HG03060 (cell line): ENCODE measurements at regions not wholly inside any gene's neighbourhood (a gene's known extent, or its start where the extent isn't known, plus 50 kb on each side); places are given as distances from the start of the nearest gene placed in this dataset.
"Not testable (repeated sequence)": the region's sequence is repeated elsewhere in the genome, so short reads cannot be mapped to it uniquely, and the experiment has no call there.

Experiments used
- ATAC-seq: cut with Tn5 transposase; IDR thresholded peaks from one replicate; pipeline ENCODE4 v1.9.1; 2021; ENCODE audit warnings: low read depth, moderate number of reproducible peaks; ENCODE audit not compliant: unreplicated experiment

DNA sequence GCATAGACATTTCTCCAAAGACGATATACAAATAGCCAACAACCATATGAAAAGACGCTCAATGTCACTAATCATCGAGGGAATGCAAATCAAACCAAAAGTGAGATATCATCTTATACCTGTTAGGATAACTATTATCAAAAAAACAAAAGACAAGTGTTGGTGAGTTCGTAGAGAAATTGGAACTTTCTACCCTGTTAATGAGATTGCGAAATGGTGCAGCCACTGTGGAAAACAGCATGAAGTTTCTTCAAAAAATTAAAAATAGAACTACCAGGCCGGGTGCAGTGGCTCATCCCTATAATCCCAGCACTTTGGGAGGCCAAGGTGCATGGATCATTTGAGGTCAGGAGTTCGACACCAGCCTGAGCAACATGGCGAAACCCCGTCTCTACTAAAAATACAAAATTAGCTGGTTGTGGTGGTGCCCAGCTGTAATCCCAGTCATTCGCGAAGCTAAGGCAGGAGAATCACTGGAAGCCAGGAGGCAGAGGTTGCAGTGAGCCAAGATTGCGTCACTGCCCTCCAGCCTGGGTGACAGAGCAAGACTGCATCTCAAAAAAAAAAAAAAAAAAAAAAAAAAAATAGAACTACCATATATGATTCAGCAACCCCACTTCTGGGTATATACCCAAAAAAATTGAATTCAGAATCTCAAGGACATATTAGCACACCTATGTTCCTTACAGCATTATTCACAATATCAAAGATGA is 170.0 kb upstream of the ZNF184 start:
- no peak for ATAC-seq

DNA sequence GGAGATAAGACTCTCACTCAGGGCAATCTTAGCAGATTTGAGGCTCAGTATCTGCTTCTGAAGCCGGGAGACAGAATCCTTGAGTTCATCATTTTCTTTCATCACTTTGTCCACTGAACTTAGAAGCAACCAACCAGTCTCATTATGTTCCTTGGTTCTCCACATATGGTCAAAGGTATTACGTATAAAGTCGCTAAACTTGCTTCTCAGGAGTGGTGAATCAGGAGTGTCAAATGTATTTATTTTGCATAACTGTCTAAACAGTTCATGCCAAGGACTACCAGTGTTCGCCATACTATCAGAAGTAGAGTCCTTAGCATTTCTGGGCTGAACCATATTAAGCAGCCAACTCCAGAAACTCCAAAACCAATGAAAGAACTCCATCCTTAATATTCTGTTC is 163.0 kb upstream of the ZNF184 start:
- not testable (repeated sequence) for ATAC-seq

DNA sequence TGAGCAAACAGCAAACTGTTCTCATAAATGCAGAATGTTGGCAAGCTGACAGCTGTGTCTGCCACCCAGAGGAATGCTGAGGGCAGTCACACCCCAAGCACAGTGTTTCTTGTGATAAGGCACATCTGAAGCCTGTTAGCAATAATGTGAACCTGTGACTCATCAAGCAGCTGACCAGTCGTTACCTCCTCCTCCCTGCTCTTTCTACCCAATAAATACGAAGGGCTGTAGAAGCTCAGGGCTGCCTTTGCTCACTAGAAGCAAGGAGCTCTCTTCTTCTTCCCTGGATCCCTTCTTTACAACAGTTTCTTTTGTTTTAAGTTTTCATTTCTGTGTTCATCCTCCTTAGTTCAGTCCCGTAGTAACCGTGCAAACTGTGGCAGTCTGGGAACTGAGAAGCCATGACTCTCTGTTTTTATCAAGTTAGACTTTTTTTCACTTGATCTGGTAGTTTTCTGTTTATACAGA is 160.3 kb upstream of the ZNF184 start:
- not testable (repeated sequence) for ATAC-seq

DNA sequence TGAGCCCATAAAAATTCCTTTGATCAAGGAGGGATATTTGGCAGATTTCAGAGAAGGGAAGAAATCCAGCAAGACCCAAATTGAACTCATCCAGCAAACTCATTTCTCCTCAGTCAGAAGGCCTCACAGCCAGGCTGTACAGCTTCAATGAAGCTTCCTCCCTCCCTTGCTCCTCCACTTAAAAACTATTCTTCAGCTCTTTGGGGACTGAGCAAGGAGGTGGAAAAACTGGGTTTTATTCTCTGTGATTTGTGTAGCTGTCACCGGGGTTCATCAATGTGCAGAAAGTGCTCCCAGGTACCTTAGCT is 158.7 kb upstream of the ZNF184 start:
- ATAC-seq = no peak

DNA sequence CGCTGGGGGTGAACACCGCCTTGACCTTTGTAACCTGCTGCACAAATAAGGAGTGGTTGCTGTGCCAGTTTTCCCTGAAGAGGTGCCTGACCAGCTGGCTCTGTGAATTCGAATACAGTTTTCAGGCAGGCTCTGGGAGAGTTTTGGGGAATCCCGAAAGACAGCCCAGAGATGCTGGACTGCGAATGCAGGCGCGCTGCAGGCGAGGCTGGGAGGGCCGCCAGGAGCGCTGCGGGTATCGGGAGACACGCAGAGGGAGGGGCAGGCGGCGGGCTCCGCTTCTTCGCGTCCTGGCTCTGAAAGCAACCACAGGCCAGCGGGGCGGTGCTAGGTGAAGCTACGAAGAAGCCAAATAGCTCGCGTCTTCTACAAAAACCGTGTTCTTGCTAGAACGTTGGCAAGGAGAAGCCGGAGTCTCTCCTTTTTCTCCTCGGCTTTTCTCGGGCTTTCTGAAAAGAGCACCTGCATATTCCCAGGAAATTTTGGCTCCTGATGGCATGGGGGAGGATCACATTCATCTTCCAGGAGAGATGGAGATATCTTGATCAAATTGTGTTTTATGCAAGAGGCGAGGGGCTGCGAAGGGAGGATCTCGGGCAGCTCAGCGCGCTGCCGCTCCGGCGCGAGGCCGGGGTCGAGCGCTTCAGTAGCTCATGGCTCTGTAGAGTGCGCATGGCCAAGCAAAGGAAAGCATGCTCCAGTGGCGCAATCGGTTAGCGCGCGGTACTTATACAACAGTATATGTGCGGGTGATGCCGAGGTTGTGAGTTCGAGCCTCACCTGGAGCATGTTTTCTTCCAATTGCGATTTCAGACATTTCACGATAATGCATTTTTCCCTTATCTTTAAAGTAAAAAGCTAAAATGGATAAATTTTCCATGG is 158.1 kb upstream of the ZNF184 start:
- ATAC-seq = no peak

DNA sequence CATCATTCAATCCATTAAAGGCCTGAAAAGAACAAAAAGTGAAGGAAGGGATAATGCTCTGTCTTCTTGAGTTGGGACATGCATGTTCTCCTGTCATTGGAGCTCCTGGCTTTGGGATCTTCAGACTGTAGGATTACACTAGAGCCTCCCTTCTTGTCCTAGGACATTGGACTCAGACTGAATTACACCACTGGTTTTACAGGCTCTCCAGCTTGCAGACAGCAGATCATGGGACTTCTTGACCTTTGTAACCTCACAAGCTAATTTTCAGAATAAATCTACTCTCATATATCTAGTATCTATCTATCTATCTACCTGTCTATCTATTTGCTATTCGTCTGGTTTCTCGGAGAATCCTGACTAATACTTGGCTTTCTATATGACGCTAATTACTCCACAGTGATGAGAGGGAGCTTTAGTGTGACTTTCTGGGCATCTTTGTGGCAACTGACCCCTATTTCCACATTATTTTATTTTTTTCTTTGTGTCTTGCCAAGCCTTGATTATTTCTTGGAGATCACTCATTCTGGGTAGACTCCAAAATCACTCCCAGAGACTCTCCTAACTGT is 151.9 kb upstream of the ZNF184 start:
- no peak for ATAC-seq

DNA sequence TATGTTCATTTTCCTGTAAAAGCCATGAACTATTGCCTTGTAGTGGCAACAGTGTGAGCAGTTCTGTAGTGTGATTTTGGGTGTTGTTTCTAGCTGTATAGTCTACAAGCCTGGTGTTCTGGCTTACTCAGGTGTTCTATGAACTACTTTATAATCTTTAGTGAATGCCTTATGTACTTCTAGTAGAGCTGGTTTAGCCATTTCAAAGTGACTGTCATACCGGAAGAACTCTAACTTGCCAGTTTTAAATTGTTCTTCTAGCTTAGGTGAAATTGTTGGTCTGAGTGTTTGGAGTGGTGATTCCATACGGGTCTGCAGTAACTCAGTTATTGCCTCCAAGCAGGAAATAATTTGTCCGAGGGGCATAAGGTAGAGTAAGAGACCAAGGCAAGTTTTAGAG is 150.2 kb upstream of the ZNF184 start:
- no peak for ATAC-seq

DNA sequence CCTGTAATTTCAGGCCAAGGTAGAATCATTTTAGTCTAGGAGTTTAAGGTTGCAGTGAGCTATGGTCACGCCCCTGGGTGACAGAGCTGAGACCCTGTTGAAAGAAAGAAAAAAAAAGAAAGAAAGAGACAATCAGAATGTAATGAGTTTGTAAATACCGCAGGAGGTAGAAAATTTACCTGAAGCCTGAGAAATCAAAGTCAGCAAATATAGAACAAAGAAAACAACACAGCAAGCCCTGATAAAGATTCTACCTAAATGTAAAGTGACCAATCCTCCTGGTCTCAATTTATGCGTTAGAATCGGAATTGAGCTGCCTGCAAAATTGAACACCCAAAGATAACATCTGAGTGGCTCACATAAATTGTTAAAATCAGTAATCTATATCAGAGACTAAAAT is 146.5 kb upstream of the ZNF184 start:
- no peak for ATAC-seq

DNA sequence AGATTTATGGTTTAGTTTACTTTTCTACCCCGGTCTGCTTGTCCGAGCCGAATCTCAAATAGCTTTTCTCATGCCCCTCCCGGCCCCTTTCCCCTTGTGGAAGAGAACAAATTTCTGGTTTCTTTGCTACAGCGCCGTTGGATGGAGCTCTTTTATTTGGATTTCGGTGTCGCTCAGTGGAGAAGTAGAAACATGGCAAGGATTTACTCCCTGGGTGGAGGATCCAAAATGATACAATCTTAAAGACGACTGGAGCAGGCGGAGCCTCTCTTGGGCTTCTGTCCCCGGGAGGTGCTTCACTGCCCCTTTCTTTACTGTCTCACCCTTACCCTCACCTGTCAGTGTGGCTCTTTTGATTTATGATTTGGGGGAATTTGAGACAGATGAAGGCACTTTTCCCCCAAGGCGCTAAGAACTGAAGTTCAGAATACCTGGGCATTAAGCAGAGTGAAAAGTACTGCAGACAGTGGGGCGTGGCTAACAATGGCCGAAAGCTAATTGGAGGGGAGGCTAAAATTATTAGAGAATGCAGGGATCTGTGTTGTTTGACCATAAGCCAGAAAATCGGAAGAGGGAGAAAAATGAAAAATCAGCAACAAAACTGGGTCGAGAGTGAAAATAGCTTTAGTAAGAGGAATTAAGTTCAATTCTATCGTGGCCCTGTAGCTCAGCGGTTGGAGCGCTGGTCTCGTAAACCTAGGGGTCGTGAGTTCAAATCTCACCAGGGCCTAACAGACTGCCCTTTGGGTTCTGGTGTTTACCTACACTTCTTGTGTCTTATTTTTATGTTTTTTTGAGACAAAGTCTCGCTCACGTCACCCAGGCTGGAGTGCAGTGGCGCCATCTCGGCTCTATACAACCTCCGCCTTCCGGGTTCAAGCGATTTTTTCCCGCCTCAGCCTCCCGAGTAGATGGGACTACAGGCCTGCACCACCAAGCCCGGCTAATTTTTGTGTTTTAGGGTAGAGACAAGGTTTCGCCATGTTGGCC is 145.1 kb upstream of the ZNF184 start:
- ATAC-seq = no peak

DNA sequence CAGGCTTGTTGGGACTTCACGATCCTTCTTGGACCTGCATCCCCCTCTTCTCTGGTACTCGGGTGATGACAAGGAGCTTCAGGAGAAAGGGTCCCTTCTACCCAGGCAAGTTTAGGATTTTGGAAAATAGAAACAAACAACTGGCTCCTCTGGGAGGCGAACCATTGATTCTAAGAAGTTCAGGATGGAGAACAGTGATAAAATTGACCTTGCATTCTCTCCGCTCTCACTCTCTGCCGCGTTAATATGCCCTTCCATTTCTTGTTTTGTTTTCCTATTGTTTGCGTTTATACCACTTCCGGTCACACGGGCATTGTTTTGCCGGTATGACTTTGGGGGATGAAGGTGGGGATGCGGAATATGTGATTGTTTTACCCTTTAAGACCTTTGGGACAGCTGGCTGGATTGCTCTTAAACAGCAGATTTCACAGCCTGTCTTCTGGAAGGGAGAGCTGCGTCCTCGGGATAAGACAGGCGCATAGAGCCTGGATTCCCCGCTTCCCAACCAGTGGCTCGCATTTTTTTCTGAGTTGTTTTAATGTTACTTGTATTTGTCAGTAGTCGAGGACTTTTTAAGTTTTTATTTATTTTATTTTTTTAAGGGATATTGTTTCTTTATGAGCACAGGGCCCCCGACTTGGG is 144.3 kb upstream of the ZNF184 start:
- no peak for ATAC-seq

DNA sequence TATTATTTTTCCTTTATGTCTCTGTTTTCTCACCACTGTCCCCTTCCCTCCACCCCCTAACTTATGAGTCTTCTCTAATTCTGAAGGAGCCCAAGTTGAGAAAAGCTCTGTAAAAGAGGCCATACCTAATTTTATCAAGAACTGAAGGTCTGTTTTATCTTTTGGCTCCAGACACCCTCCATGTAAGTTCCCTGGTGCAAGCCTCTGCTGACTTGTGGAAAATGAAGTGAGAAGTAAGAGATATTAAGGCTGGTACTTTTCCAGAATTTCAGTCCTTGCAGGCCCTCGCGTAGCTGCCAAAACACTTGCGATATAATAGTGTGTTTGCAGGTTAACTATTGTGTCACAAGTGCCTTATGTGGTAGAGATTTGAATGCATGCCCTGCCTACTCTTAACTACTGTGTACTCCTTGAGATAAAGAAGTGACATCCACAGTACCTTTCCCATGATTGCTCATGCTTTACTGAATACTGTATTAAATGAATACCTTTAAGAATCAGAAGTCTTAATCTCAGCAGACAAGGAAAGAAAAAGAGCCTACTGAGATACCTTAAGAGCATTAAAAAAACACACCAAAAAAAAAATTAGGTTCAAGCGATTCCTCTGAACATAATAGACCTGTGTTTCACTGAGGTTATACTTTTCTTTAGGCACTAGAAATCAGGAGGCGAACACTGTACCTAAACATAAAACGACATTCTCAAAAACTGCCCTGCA is 143.6 kb upstream of the ZNF184 start:
- ATAC-seq = no peak

DNA sequence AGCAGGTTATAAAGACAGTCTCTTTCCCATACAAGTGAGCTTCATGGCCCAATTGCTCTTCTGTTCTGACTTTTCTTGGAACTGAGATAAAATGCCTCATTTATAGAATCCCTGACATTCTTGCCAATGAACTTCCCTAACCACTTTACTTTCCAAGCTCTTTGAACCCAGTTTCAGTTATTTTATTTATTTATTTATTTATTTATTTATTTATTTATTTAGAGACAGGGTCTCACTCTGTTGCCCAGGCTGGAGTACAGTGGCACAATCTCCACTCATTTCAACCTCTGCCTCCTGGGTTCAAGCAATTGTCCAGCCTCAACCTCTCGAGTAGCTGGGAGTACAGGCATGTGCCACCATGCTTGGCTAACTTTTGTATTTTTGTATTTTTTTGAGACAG is 138.5 kb upstream of the ZNF184 start:
- no peak for ATAC-seq

DNA sequence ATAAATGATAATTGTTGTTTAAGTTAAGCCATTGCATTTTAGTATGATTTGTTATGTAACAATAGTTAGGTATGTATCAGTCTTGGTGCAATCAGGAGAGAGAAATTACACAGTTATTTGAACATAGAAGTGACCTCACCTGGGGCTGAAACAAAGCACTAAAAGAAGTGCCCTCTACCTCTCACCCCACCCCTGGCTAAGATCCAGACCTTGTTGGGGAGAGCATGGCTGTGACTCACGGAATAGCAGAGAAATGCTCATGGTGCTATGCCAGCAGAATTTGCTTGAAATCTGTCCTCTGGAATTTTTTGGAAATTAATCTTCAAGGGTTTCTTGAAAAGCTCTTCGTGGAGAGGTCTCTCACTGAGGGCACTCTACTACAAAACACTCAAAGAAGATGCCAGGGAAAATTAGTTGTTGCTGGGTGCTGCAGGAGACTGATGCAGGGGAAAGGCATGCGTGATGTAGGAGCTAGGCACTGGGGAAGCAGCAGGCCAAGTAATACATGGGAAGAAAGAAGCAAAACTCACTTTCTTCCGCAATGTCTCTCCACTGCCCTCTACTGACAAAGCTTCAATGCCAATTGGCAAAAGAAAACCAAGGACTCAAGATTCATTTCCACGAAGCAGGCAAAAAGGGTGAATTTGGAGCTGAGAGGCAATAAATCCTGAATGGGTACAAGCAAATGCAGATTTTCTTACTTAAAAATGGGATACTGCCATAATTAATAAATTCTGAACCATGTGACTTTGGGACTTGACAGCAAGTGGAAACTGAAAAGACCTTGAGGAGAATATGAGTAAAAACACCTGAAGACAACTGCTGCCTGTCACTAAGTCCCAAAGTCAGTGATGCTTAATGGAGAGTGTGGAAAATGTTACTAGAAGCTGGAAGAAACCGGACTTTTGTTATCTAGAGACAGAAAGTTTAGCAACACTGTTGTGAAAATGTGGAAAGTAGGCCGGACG is 136.3 kb upstream of the ZNF184 start:
- no peak for ATAC-seq

DNA sequence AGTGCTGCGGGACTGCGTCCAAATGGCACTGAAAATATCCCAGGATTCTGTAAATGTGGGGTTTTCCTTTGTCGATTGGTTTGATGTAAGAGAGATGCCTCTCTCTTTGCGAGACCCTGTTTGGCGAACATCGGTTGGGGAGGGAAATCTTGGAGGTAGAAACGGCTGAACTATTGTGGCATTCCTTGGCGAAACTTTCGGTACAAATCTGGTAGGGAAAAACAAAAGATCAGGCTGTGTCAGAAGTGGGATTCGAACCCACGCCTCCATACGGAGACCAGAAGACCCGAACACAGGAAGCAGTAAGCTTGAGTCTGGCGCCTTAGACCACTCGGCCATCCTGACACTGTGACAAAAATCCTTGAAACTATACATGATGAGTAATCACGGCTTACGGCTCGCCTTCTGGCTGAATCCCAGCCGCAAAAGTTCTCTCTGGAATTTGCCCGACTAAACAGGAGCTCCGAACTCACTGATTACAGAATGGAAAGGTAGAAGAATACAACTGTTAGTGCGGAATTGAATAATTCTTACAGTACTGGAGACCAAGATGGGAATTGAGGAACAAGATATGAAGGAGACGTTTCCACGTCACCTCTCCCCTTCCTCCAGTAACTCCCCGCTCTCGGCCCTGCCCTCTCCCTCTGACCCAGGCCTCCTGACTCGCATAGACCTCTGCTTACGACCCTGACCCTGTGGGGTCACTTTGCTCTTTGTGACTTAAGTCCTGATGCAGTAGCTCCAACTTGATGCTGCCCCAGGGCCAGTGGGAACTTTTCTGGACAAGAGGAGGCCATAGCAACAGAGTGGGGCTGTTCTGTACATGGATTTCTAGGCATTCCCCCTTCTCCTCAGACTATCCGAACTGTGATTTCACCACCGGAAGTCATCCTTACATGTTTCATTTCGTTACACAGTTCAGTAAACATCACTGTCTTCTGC is 132.8 kb upstream of the ZNF184 start:
- no peak for ATAC-seq

DNA sequence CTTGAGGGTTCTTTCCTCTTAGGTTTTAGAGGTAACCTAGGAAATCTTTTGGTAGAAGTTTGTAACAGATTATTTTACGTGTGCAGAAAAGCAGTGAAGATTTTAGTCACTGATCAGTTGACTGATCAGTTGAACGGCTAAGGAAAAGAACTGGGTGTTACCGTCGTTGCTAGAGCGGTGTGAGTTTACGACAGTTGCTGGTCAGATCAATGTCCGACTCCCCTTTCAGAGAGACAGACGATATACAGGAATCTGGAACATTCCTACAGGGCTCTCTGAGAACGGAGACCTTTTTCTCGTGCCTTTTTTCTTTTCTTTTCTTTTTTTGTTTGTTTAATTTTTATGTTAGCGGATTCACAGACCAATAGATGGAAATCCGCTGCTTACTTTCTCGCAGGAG is 132.1 kb upstream of the ZNF184 start:
- no peak for ATAC-seq

DNA sequence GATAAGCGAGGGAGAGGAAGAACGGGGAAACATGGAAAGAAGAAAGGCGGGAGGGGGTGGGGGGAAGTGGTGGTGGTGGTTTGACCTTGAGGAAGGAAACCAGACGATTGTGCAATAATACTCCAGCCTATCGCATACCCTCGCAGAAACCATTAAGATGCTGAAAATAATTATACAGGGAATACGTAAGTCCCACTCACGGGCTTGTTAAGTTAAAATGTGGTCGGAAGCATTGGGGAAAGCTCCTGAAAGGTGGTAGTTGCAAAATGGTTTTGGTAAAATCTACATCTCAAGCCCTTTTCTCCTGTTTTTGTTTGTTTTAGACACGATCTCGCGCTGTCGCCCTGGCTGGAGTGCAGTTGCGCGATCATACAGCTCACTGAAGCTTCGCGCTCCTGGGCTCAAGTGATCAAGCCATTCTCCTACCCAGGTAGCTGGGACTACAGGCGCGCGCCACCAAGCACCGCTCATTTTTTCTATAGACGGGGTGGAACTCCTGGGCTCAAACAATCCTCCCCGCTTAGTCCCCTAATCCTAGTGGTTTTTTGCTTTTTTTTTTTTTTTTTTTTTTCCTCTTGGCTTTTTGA is 128.9 kb upstream of the ZNF184 start:
- no peak for ATAC-seq
